Sigmoid colon (tissue), 6 donors: ENCODE measurements at regions not wholly inside any gene's neighbourhood (a gene's known extent, or its start where the extent isn't known, plus 50 kb on each side); places are given as distances from the start of the nearest gene placed in this dataset.

Experiments
- DNase-seq: peaks from one replicate; pipeline ENCODE4 v3.0.0-alpha.2; 2019
- H3K27ac ChIP-seq, 4 donors: fragments of 200-600 bp; sonication (generic); one replicate each; pipeline ENCODE4 v1.5.1; 2016 to 2019; ENCODE audit warnings: mild to moderate bottlenecking in 1 of 4
- H3K27me3 ChIP-seq, 3 donors: fragments of 200-600 bp; sonication (generic); one replicate each; pipeline ENCODE4 v1.5.1; 2019; ENCODE audit warnings: mild to moderate bottlenecking in 1 of 3
- H3K36me3 ChIP-seq, 4 donors: fragments of 200-600 bp; sonication (generic); one replicate each; pipeline ENCODE4 v1.5.1; 2016 to 2019
- H3K4me1 ChIP-seq, 4 donors: fragments of 200-600 bp; sonication (generic); one replicate each; pipeline ENCODE4 v1.5.1; 2017 to 2019
- H3K4me3 ChIP-seq, 4 donors: fragments of 200-600 bp; sonication (generic); one replicate each; pipeline ENCODE4 v1.5.1; 2017 to 2019; ENCODE audit warnings: mild to moderate bottlenecking in 2 of 4, moderate library complexity in 1 of 4
- H3K9me3 ChIP-seq, 4 donors: fragments of 200-600 bp in 3 of 4; sonication (generic) in 3 of 4; one replicate each; pipeline versions ENCODE4 v1.5.1 to v1.6.1; 2013 to 2019
- CTCF ChIP-seq, 4 experiments: fragments of 450-650 bp in 3 of 4; fragments of 200-600 bp in 1 of 4; IDR thresholded peaks; one replicate each; pipeline ENCODE4 v1.5.1; 2016 to 2019; ENCODE audit warnings: antibody characterized with exemption in 4 of 4, mild to moderate bottlenecking in 3 of 4, moderate library complexity in 2 of 4
- EP300 ChIP-seq, 4 donors: sonication (generic); formaldehyde crosslinking; IDR thresholded peaks; one replicate each; pipeline ENCODE4 v1.6.1; 2017; ENCODE audit warnings: antibody characterized with exemption in 4 of 4
- POLR2A ChIP-seq, 2 donors: fragments of 450-650 bp; IDR thresholded peaks; one replicate each; pipeline ENCODE4 v1.6.1; 2016; ENCODE audit warnings: antibody characterized with exemption in 2 of 2, mild to moderate bottlenecking in 2 of 2, moderate library complexity in 2 of 2
- POLR2AphosphoS5 ChIP-seq, 4 donors: sonication (generic); formaldehyde crosslinking; IDR thresholded peaks; one replicate each; pipeline ENCODE4 v1.6.1; 2017; ENCODE audit warnings: antibody characterized with exemption in 4 of 4
- WGBS, 2 donors: extraction: QIAGEN DNeasy Blood & Tissue Kit; methylation state at CpG; one replicate each; pipeline ENCODE4 v1.1.7; 2013; 5-methylcytosine and 5-hydroxymethylcytosine counted together
- intact Hi-C: fragments of 100-400 bp; cut with DNase I; formaldehyde crosslinking; loops from one replicate; pipeline ENCODE4 v1.15.1; 2023
- donor health status: healthy with polysubstance abuse.
- donor health status: healthy.

- 79 to 82% methylated on average over 4 of the region's 4 CpGs for WGBS, 2 donors
- intact Hi-C loops, result no loop called here
- no peak for TF ChIP-seq POLR2A (IDR thresholded peaks at IDR 0.05)
- TF ChIP-seq CTCF (IDR thresholded peaks at IDR 0.05), result no peak
- TF ChIP-seq EP300 (IDR thresholded peaks at IDR 0.05), result no peak
- no peak for TF ChIP-seq POLR2AphosphoS5 (IDR thresholded peaks at IDR 0.05)
- DNase-seq, result no peak
- Histone ChIP-seq H3K9me3 (peaks cover 0 to 2% (median 0%) of the 10 kb centered on the region in 4 donors), H3K27ac (no peak overlapping the region), H3K4me3 (no peak overlapping the region), H3K4me1 (no peaks in the 10 kb centered on the region), H3K27me3 (no peaks in the 10 kb centered on the region), H3K36me3 (no peaks in the 10 kb centered on the region)
Measured at GRCh38 chr12:97835541-97835940, 372.9 kb downstream of the RMST start.

- no peaks in the 10 kb centered on the region for H3K4me1 ChIP-seq
- peaks cover 0 to 2% (median 0%) of the 10 kb centered on the region in 4 donors for H3K9me3 ChIP-seq
- peak overlapping the region in 2 of 4 donors; percentile 12 to 56 for H3K27ac ChIP-seq
- no peaks in the 10 kb centered on the region for H3K36me3 ChIP-seq
- H3K27me3 ChIP-seq, result no peaks in the 10 kb centered on the region
- DNase-seq, result no peak
- intact Hi-C loops, result no loop called here
- TF ChIP-seq CTCF (IDR thresholded peaks at IDR 0.05) (no peak), POLR2AphosphoS5 (IDR thresholded peaks at IDR 0.05) (no peak), EP300 (IDR thresholded peaks at IDR 0.05) (no peak), POLR2A (IDR thresholded peaks at IDR 0.05) (no peak)
- no peak overlapping the region for H3K4me3 ChIP-seq
Measured at GRCh38 chr12:97837401-97837800, 374.8 kb downstream of the RMST start.

DNA sequence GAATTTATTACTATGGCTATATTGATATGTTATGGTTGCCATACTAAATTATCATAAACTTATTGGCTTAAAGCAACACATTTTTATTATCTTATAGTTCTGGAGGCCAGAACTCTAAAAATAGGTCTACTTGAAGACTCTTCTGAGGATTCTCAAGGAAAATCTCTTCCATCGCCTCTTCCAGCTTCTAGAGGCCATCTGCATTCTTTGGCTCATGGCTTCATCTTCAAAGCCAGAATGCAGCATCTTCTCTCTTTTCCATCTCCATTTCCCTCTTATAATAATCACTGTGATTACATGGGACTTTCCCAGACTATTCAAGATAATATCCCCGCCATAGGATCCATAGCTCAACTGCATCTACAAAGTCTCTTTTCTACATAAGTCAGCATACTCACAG lies 385.4 kb downstream of the RMST start:
- intact Hi-C loops, result no loop called here
- Histone ChIP-seq H3K36me3 (no peaks in the 10 kb centered on the region), H3K27ac (no peak overlapping the region), H3K9me3 (no peaks in the 10 kb centered on the region), H3K4me1 (no peaks in the 10 kb centered on the region), H3K4me3 (no peak overlapping the region), H3K27me3 (no peaks in the 10 kb centered on the region)
- DNase-seq, result no peak
- TF ChIP-seq POLR2A (IDR thresholded peaks at IDR 0.05), result no peak
- 59 to 81% methylated on average over 2 of the region's 2 CpGs for WGBS, 2 donors

DNA sequence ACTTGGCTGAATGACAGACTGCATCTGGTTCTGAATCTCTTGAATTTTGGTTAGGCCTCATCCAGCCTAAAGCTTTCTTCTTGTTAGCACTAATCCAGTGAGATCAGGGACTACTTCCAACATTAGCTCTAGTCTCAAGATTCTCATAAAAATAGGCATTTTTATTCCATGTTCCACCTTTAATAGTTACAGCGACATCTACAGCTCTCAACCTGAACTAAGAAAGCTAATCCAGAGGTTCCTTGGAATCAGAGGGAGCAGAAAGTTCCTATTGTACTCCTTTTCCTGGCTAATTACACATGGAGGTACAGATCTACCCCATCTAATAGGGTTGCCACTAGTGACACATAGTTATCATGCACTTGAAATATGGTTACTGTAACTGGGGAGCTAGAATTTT lies 391.9 kb downstream of the RMST start:
- H3K27ac ChIP-seq, result no peak overlapping the region
- 82 to 93% methylated on average over 1 of the region's 1 CpG for WGBS, 2 donors
- DNase-seq, result no peak
- H3K27me3 ChIP-seq, result no peaks in the 10 kb centered on the region
- no peaks in the 10 kb centered on the region for H3K36me3 ChIP-seq
- intact Hi-C loops, result no loop called here
- TF ChIP-seq POLR2AphosphoS5 (IDR thresholded peaks at IDR 0.05), result no peak
- TF ChIP-seq EP300 (IDR thresholded peaks at IDR 0.05), result no peak
- TF ChIP-seq POLR2A (IDR thresholded peaks at IDR 0.05), result no peak
- TF ChIP-seq CTCF (IDR thresholded peaks at IDR 0.05), result no peak
- no peaks in the 10 kb centered on the region for H3K4me1 ChIP-seq
- H3K9me3 ChIP-seq, result peaks cover 0 to 5% (median 0%) of the 10 kb centered on the region in 4 donors
- H3K4me3 ChIP-seq, result no peak overlapping the region

- Histone ChIP-seq H3K27me3 (no peaks in the 10 kb centered on the region), H3K4me1 (no peaks in the 10 kb centered on the region), H3K9me3 (peaks cover 0 to 5% (median 0%) of the 10 kb centered on the region in 4 donors), H3K27ac (no peak overlapping the region), H3K4me3 (no peak overlapping the region), H3K36me3 (no peaks in the 10 kb centered on the region)
- WGBS, 2 donors, result 47 to 69% methylated on average over 2 of the region's 2 CpGs
- no peak for DNase-seq
- intact Hi-C loops, result no loop called here
- TF ChIP-seq POLR2A (IDR thresholded peaks at IDR 0.05), result no peak
- no peak for TF ChIP-seq POLR2AphosphoS5 (IDR thresholded peaks at IDR 0.05)
- TF ChIP-seq EP300 (IDR thresholded peaks at IDR 0.05), result no peak
- TF ChIP-seq CTCF (IDR thresholded peaks at IDR 0.05), result no peak
Measured at GRCh38 chr12:97862072-97862471, 399.5 kb downstream of the RMST start.
